ENCODE measurements at regions not wholly inside any gene's neighbourhood (a gene's known extent, or its start where the extent isn't known, plus 50 kb on each side); places are given as distances from the start of the nearest gene placed in this dataset.

DNA sequence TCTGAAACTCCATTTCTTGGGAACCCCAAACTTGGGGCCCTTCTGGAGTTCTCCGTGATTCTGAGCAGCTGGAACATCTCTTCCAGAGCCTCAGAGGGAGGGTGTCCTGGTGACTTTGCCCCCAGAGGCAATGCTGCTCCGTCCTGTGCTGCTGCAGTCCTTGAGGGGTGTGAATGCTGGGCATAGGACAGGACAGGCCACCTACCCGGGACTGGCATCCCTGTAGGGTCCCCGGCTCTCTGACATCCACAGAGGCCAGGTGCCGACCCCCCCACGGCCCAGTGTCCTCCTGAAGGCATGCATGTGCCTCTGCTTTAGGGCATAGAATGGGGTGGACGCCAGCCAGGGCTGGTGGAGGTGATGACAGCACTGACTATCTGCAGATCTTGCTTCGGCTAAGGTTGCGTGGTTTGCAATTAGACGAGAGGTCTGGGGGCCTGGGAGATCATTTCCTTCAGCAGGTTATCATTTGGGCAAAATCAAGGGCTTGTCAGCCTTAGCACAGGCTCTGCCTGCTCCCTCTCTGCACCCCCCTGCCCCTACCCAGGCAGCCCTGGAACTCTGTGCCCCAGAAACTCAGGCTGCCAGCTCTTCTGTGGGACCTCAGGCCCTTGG is 136.9 kb upstream of the GPR26 start:
- DNase-seq: no peak

DNA sequence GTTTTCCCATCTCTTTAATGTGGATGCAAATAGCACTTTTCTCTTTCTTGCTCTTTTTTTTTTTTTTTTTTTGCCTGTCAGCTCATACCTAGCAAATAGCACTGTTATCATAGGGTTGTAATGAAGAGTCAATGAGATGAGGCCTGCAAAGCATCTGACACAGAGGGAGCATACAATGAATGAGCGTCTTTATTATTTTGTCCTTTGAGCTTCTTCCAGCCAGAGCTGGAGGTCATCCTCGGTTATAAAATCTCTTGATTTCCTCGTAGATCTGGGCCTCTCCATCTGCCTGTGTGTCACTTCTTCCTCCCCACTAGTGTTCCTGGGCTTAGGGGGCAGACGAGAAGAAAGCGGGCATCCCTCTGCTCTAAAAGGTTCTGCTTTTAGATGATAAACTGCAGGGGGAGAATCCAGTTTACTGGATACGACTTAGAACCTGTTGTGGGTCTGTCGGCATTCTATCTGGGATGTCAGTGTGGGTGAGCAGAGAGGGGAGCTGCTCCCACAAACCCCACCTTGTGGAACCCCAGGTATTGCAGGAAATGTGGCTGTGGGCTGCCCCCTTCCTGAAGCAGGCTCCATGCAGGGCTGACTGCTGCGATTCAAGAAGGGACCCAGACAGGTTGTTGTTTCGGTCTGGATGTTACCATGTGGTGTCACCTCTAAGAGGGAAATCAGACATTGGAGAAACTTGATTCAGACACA is 135.8 kb upstream of the GPR26 start:
- DNase-seq: no peak

DNA sequence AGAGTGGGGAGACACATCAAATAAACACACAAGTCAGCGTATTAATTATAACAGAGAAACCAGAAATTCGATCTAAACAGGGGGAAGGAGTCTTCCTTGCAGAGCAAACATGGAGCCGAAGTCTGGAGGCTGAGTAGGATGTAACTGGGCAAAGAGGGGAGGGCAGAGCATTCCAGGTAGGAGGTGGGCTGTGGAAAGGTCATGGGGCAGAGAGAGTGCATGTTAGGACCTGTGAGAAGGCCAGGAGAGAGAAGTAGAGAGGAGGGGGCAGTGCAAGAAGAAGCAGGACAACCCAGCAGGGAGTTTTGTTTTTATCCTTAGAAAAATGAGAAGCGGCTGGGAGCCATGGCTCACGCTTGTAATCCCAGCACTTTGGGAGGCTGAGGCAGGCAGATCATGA is 130.8 kb upstream of the GPR26 start:
- DNase-seq: no peak

DNA sequence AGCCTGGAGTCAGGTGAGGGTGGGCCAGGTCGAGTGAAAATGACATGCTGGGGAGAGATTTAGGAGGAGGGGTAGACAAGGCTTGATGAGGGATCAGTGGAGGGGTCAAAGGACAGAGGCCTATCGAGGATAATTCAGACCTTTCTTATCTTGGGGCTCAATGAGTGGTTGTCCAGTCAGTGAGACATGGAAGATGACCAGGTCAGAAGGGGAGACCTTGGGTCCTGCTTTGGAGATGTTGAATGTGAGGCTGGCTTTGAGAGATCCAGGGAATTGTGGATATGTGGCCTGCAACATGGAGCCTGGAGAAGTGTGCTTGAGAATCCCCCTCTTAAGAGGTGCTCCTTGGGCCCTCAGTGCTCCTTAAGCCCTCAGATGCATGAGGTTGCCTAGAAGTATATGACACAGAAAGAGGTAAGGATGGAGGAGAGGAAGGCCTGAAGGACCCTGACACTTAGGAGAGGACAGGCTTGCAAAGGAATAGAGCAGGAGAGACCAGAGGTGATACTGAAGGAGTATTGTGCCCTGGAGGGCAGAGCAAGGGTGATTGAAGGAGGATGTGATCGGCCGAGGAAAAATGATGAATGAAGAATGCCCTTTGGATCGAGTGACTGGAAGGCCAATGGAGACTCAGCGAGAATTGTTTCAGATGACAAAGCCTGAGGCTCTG is 129.8 kb upstream of the GPR26 start:
- DNase-seq: no peak

DNA sequence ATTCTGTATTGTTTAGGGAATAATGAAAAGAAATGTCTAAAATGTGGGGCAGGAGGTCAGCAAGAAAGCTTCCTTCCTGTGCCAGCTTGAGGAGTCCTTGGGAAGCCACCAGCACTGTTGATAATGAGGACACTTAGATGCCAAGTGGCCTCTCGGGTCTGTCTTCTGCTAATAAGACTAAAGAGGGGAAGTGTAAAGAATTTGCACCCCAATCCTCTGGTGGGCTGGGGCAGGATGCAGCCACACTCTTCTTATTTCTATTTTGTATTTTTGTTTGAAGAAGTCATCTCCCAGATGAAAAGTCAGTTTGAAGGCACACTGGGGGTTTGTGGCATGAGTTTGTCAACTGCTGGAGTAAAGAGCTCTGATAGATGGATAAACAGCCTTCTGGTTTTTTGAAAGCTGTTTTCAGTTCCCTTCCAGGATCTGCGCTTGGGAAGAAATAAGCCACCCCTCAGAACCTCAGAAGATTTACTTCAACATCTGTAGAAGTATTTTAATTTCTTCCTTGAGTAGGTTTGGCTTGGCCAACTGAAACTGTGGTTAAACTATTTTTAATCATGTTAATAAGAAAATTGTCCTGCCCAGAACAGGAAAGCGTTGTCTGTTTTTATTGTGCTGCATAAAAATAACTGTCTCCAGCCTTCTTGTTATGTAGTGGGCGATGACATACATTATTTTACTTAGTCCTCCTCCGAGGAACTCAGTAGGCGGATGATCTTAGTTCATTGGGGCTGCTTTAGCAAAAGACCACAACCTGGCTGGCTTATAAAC is 128.8 kb upstream of the GPR26 start:
- no peak for DNase-seq

DNA sequence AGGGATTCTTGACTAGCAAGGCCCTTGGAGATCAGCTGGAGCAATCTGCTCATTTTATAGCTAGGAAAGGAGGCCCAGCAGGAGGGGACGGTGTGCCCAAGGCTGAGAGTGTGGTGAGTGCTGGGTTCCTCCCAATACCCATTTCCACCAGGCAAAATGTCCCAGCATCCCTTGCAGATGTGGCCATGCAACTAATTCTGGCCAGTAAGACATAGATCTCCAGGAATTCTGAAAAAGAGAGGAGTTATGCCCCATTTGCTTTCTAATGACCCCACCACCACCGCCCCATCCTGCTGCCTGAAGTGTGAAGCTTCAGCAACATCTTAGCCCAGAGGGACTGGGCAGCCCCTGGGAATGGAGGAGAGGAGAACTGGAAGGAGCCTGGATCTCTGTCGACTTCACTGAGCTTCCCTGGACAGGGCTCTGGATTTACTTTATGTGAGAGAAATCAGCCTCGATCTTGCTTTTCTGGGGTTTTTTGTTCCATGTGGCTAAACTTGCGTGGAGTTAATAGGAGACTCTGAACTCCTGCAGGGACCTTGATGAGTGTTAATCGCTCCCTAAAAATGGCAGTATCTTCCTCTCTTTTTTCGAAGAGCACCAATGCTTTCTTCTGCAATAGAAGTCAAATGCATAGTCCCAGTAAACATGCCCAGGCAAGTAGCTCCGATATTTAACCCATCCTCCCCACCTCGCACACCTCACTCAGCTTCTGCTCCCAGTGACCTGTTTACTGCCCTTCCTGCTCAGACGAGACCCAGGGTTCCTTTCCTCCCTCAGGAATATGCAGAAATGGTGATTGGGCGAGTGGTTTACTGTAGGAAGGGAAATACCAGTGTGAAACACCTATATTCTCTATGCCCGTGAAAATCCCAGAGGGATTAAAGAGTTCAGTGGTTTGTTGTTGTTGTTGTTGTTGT is 127.5 kb upstream of the GPR26 start:
- no peak for DNase-seq

DNA sequence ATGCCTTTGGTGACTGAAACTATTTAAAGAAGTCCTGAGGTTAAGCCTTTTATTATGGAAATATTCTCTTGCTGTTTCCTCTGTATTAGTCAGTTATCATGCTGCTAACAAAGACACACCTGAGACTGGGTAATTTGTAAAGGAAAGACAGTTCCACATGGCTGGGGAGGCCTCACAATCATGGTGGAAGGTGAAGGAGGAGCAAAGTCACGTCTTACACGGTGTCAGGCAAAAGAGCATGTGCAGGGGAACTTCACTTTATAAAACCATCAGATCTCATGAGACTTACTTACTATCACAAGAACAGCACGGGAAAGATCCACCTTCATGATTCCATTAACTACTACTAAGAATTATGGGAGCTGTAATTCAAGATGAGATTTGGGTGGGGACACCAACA is 121.2 kb upstream of the GPR26 start:
- DNase-seq: no peak

DNA sequence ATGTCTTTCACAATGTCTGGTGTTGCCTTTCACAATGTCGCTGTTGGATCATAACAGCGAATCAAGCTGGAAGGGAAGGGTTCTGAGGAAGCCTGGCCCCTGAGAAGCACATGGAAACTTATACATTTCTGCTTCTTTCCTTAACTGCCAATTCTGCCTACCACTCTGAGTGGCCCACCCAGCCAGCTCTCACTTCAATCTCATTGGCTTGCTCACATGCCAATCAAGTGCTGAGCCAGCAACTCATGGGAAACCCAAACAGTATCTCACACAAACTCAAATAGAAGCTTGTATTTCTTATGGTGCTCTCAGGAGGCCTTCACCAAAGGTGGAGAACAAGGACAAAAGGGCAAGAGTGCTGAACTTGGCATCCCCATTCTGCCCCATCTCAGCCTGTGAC is 117.4 kb upstream of the GPR26 start:
- DNase-seq: no peak

DNA sequence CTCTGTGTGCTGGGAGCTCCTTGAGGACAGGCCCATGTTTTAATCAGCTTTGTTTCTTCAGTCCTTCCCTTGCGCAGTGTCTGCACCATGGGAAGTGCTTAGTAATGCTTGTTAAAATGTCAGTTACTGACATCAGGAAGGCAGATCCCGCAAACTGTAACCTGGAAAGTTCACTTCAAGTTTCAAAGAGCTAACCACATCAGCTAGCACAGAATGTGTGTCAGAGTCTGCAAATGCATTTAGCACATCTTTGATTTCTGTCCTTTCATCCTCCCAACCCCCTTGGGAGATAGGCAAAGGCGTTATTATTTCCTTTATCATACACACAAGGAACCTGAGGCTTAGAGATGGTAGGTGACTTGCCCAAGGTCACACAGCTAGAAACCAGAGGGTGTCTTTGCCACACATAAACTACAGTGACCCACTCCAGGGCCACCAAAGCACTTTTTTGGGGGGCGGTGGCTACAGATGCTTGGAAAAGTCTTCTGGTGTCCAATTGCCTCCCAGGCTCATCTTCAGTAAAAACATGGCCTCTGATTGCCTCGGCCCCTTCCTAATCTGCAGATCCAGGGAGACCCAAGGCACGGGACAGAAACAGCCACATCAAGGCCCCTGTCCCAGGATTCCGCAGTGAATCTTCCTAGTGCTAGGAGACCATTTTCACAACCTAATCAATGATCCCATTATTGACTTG is 116.2 kb upstream of the GPR26 start:
- DNase-seq: no peak

DNA sequence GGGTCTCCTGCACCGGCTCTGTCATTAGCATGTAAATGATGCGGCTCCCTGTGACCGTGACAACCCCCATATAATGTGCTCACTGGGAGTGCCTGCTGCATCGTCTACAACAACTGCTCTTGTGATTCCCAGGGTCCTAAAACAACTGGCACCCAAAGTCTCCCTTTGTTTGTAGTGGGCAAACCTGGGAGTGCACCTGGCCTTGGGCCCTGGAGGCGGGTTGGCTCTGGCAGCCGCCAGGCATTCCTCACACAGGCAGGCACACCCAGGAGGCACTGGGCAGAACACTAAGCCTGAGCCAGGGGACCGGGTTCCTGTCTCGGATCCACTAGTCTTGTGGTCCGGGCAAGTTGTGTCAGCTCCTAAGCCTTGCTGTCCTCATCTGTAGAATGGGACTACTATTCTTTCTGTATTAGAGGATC is 115.5 kb upstream of the GPR26 start:
- DNase-seq: no peak

DNA sequence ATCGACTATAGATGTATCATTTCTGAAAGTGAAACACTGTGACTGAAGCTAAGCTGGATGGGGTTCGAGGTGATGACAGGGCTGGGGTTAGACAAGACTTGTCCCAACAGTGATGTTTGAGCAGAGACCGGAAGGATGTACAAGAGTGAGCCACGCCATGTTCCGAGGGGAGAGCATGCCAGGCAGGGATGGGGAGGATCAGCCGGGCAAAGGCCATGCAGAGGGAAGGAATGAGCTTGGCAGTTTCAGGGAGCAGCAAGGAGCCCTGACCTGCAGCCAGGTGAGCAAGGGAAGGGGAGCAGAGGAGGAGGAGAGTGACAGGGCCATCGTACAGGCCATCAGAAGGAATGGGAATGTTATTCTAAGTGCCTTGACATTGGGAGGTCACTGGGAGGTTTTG is 114.9 kb upstream of the GPR26 start:
- no peak for DNase-seq

DNA sequence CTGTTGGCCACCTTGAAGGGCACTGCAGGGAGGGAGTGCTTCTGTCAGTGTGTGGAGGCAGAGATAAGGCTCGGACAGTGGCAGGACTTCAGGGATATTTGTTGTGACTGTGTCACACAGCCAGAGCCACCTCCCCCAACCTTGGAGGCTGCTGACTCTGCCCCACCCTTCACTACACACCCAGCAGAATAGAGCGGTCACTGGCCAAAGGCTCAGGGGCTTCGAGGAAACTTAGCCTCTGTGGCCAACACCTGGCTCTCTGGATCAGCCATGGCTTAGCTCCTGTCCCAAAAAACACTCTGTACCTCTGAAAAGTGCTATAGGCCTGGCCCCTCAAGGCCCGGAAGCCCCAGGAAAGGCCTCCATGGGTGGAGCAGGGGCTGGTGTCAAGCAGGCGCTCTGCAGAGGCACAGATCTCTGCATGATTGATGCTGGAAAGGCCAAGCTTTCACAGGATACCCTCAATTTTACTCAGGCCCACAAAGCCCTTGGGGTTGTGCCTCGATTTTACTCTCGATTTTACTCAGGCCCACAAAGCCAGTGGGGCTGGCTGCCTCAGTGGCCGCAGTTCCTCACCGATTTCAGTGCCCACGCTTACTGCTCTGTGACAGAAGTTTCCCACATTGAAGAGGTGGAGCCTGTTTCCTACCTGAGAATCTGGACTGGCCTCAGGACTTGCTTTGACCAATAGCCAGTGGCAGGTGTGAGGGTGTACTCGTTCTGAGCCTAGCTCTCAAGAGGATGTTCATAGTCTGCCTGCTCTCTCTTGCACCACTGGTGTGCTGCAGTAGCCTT is 113.2 kb upstream of the GPR26 start:
- no peak for DNase-seq

DNA sequence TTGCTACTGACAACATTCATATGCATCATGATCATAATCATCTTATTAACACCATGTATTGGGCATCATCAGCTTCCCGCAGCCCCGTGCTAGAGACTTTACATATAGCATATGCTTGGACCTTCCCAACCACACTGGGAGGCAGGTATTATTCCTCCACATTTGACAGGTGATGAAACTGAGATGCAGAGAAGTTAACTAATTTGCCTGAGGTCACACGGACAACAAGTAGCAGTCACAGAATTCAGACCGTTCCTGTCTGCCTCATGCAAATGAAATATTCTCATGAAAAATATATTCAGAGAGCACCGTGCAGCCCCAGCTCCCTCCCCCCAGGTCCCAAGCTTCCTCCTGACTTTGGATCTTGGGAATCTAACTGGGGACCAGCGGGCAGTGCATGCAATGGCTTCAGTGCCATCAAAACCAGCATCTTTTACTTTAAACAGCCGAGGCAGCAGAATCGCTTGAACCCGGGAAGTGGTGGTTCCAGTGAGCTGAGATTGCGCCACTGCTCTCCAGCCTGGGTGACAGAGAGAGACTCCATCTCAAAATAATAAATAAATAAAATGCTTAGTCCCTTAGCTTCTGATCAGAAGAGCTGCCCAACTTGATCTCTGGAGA is 112.2 kb upstream of the GPR26 start:
- DNase-seq: no peak

DNA sequence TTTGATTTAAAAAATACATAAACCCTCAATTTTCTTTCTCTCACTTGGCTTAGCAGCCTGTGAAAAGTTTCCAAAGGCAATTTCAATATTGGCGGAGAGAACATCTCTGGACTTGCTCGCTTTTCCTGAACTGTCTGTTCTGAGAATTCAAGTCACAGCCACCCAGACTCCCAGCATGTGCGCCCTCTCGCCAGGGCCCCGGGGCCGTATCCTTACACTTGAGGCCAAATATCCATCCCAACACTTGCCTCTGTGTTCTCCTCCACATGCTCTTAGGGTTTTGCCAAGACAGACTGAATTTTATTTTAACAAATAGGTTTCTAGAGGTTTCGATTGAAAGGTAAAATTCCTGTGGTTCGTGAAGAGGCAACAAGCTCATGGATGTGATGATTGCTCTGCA is 111.5 kb upstream of the GPR26 start:
- DNase-seq: no peak

DNA sequence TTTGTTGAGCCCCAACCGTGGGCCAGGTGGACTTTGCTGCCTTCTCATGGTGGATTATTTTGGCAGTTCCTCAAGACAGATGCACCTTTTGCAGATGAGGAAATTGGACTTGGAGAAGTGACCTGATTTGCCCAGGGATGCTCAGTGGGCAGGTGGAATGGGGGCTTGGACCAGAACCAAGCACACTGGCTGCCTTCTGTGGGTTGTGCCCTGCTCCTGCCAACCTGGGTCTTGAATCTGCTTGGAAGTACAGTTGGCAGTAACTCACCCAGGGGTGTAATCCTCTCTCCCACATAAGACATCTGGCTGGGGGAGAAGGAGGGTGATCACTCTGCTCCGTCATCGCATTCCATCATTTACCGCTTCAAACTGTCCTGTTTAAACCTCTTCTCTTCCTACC is 110.5 kb upstream of the GPR26 start:
- DNase-seq: no peak

DNA sequence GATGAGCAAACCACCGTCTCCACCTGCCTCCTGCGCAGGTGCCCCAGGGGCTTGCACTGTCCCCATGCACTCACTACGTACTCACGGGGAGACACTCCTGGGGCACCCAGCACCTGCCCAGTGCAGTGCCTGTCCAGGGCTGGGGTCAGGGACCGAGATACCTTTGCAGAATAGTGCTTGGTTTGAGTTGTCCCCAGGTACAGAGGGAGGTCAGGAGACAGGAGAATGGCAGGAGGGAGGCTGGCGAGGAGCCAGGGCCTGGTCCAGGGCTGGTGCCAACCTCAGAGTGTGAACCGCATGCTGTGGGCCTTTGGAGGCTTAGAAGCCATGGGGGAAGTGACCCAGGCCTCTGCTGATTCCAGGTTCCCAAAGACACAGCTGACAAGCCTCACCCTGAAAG is 110.1 kb upstream of the GPR26 start:
- no peak for DNase-seq

DNA sequence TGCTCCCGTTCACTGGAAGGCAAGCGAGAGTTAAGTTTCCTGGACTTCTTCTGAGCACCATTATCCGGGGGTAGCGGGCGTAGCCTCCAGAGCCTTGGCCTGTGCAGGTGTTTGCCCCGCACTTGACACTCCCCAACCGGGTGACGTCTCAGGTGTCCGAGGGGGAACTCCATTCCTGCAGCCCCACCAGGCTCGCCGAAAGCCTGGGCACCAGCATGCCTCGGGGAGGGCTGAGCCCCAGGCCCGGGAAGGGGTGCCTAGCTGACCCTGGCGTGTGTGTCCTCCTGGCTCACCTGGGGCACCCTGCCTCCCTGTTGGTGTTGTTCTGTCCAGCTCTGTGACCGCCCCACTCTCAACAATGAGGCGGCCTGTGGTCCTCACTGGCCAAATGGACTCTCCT is 109.4 kb upstream of the GPR26 start:
- no peak for DNase-seq

DNA sequence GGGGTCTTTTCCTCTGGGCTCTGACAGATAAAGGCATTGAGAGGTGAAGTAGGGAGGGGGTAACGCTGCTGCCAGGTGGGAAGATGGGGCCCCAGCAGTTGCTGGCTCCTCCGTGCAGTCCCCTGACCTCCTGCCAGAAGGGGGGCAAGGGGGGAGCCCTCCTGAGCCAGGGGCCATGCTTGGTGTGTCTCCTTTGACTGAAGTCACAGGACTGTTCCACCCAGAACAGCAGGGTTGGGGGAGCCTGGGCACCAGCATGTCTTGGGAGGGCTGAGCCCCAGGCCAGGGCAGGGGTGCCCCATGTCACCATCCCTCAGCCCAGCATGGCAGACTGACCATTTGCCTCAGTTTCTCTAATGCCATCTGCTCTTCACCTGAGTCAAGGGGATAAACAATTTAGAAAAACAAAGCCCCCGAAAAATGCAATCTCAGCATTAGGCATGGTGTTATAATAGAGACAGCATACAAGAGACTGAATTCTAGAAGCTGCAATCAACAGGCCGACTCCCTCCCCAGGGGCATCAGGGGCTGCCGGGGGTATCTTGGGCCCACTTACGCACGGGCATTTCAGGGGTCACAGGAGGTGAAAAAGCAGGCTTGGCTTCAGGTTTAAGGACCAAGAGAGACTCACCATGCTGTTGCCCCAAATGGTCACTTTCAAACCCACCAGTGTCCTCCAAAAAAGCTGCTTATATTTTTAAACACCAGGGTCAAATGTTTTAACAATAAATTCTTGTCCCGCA is 108.6 kb upstream of the GPR26 start:
- no peak for DNase-seq

DNA sequence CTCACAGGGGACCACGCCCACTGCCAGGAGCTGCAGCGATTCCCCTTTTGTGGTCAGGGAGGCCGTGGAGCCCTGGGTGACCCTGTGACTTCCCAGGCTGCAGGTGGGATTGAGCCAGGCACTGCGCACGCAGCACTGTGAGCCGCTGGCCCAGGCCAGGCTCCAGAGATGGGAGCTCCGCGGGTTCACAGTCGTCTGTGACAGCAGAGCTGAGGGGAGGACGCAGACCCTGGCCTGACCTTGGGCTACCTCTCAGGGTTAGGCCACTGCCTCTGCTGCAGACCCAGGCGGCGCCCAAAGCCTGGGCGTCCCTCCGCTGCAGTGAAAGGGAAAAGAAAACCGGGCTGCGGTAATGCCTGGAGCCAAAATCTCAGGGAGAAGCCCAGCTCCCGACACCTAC is 107.5 kb upstream of the GPR26 start:
- no peak for DNase-seq
